Inflammatory macrophage (primary cell): ENCODE measurements at regions not wholly inside any gene's neighbourhood (a gene's known extent, or its start where the extent isn't known, plus 50 kb on each side); places are given as distances from the start of the nearest gene placed in this dataset.

ENCODE experiments used
- DNase-seq, 2 donors: peaks; one replicate each; pipeline ENCODE4 v3.0.0-alpha.2; 2020 to 2022

- DNase-seq, result no peak
These were observed 392.0 kb downstream of the PLPP3 start for GRCh38 chr1:56187405-56187804.

- DNase-seq, result no peak
These were observed 393.9 kb downstream of the PLPP3 start for GRCh38 chr1:56185493-56185892.

GRCh38 chr1:56183151-56183550, 396.2 kb downstream of the PLPP3 start:
- no peak for DNase-seq

GRCh38 chr1:56180520-56181190, 398.7 kb downstream of the PLPP3 start:
- no peak for DNase-seq

GRCh38 chr1:56179543-56179942, 399.8 kb downstream of the PLPP3 start:
- no peak for DNase-seq

GRCh38 chr1:56175211-56175610, 404.2 kb downstream of the PLPP3 start:
- no peak for DNase-seq

GRCh38 chr1:56174176-56174885, 405.0 kb downstream of the PLPP3 start:
- DNase-seq, result no peak

- DNase-seq, result no peak
These were observed 405.6 kb downstream of the PLPP3 start for GRCh38 chr1:56173736-56174135.

GRCh38 chr1:56171670-56172069, 407.7 kb downstream of the PLPP3 start:
- DNase-seq, result no peak

- DNase-seq, result no peak
These were observed 408.5 kb downstream of the PLPP3 start for GRCh38 chr1:56170784-56171320.

GRCh38 chr1:56169856-56170255, 409.5 kb downstream of the PLPP3 start:
- no peak for DNase-seq

- no peak for DNase-seq
These were observed 411.2 kb downstream of the PLPP3 start for GRCh38 chr1:56168176-56168575.

- no peak for DNase-seq
These were observed 411.8 kb downstream of the PLPP3 start for GRCh38 chr1:56167596-56167995.

GRCh38 chr1:56160773-56161315, 418.5 kb downstream of the PLPP3 start:
- DNase-seq, result no peak

GRCh38 chr1:56156971-56157876, 422.1 kb downstream of the PLPP3 start:
- DNase-seq, result no peak

GRCh38 chr1:56153276-56153675, 426.1 kb downstream of the PLPP3 start:
- no peak for DNase-seq

GRCh38 chr1:56152635-56153034, 426.7 kb downstream of the PLPP3 start:
- DNase-seq, result no peak

GRCh38 chr1:56151402-56151801, 428.0 kb downstream of the PLPP3 start:
- DNase-seq, result no peak

GRCh38 chr1:56150441-56151215, 428.7 kb downstream of the PLPP3 start:
- no peak for DNase-seq

GRCh38 chr1:56149761-56150160, 429.6 kb downstream of the PLPP3 start:
- DNase-seq, result no peak

- DNase-seq, result no peak
These were observed 430.8 kb downstream of the PLPP3 start for GRCh38 chr1:56148326-56149193.
